ENCODE measurements at regions not wholly inside any gene's neighbourhood (a gene's known extent, or its start where the extent isn't known, plus 50 kb on each side); places are given as distances from the start of the nearest gene placed in this dataset.

DNA sequence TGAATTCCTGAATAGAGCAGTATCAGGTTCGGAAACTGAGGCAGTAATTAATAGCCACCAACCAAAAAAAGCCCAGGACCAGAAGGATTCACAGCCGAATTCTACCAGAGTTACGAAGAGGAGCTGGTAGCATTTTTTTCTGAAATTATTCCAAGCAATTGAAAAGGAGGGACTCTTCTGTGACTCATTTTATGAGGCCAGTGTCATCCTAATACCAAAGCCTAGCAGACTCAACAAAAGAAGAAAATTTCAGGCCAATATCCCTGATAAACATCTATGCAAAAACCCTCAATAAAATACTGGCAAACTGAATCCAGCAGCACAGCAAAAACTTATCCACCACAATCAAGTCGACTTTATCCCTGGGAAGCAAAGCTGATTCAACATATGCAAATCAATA is 202.3 kb upstream of the SLC16A7 start:
- no peak overlapping the region for H3K4me3 ChIP-seq (ENCODE audit: severe bottlenecking)
- ATAC-seq (ENCODE audit: low read depth) (no peak), DNase-seq (ENCODE audit: low spot score) (no peak)
- H3K36me3 ChIP-seq (ENCODE audit: low read depth): no peaks in the 10 kb centered on the region
- H3K4me1 ChIP-seq (ENCODE audit: insufficient read depth, poor library complexity, severe bottlenecking): no peaks in the 10 kb centered on the region
- no peaks in the 10 kb centered on the region for H3K27me3 ChIP-seq (ENCODE audit: insufficient read depth, poor library complexity, severe bottlenecking)
- H3K9me3 ChIP-seq (ENCODE audit: severe bottlenecking): no peaks in the 10 kb centered on the region
- TF ChIP-seq, protein P1, sequence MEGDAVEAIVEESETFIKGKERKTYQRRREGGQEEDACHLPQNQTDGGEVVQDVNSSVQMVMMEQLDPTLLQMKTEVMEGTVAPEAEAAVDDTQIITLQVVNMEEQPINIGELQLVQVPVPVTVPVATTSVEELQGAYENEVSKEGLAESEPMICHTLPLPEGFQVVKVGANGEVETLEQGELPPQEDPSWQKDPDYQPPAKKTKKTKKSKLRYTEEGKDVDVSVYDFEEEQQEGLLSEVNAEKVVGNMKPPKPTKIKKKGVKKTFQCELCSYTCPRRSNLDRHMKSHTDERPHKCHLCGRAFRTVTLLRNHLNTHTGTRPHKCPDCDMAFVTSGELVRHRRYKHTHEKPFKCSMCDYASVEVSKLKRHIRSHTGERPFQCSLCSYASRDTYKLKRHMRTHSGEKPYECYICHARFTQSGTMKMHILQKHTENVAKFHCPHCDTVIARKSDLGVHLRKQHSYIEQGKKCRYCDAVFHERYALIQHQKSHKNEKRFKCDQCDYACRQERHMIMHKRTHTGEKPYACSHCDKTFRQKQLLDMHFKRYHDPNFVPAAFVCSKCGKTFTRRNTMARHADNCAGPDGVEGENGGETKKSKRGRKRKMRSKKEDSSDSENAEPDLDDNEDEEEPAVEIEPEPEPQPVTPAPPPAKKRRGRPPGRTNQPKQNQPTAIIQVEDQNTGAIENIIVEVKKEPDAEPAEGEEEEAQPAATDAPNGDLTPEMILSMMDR (IDR thresholded peaks at IDR 0.05; ENCODE audit: poor library complexity, severe bottlenecking): no peak
- no peak overlapping the region for H3K27ac ChIP-seq (ENCODE audit: poor library complexity, severe bottlenecking)

DNA sequence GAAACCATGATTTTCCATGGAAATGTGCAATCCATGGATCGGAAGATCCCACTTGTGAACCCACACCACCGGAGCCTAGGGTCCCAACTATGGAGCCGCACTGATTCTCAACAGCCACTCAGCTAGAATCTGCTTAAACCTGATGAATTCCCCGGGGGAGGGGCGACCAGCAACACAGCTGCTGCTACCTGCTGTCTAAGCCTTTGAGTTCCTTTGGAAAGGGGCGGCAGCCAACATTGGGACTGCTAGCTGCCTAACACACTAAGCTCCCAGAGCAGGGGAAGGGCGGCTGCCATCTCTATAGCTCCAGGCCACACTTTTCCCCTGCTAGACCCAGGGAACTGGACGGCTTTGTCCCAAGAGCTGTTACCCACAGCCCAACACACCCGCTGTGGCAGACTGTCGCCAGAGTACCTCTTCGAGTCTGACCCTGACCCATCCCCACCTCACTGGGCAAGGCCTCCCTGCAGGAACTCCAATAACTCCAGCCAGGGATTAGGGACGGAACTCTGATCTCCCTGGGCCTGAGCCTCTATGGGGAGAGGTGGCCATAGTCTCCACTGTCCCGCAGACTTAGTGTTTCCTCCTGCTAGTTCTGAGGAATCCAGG is 205.8 kb upstream of the SLC16A7 start:
- Histone ChIP-seq H3K9me3 (ENCODE audit: severe bottlenecking) (no peaks in the 10 kb centered on the region), H3K27me3 (ENCODE audit: insufficient read depth, poor library complexity, severe bottlenecking) (no peaks in the 10 kb centered on the region), H3K4me1 (ENCODE audit: insufficient read depth, poor library complexity, severe bottlenecking) (no peaks in the 10 kb centered on the region), H3K4me3 (ENCODE audit: severe bottlenecking) (no peak overlapping the region), H3K36me3 (ENCODE audit: low read depth) (no peaks in the 10 kb centered on the region), H3K27ac (ENCODE audit: poor library complexity, severe bottlenecking) (no peak overlapping the region)
- DNase-seq (ENCODE audit: low spot score): no peak
- ATAC-seq (ENCODE audit: low read depth): no peak
- TF ChIP-seq, protein P1 (IDR thresholded peaks at IDR 0.05; ENCODE audit: poor library complexity, severe bottlenecking): no peak

DNA sequence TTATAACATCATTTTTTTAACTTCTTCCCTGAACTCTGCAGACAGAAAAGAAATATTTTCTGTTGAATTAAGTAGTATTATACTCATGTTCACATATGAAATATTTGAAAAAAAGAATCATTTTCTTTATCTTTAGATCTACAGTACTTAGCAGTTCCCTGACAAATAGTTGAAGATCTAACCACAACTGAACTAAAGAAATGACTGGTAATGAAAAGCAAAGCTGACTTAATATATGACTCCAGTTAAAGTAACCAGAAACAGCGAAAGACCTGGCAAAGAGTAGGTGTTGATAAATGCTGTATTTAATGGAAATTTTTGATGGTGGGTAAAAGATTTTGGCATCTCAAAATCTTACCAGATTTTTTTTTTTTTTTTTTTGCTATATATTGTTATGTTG is 207.1 kb upstream of the SLC16A7 start:
- peaks cover 2% of the 10 kb centered on the region for H3K4me1 ChIP-seq (ENCODE audit: insufficient read depth, poor library complexity, severe bottlenecking)
- H3K27me3 ChIP-seq (ENCODE audit: insufficient read depth, poor library complexity, severe bottlenecking): no peaks in the 10 kb centered on the region
- no peaks in the 10 kb centered on the region for H3K9me3 ChIP-seq (ENCODE audit: severe bottlenecking)
- H3K27ac ChIP-seq (ENCODE audit: poor library complexity, severe bottlenecking): no peak overlapping the region
- TF ChIP-seq, protein P1 (IDR thresholded peaks at IDR 0.05; ENCODE audit: poor library complexity, severe bottlenecking): no peak
- H3K36me3 ChIP-seq (ENCODE audit: low read depth): no peaks in the 10 kb centered on the region
- H3K4me3 ChIP-seq (ENCODE audit: severe bottlenecking): no peak overlapping the region
- DNase-seq (ENCODE audit: low spot score) (no peak), ATAC-seq (ENCODE audit: low read depth) (no peak)

DNA sequence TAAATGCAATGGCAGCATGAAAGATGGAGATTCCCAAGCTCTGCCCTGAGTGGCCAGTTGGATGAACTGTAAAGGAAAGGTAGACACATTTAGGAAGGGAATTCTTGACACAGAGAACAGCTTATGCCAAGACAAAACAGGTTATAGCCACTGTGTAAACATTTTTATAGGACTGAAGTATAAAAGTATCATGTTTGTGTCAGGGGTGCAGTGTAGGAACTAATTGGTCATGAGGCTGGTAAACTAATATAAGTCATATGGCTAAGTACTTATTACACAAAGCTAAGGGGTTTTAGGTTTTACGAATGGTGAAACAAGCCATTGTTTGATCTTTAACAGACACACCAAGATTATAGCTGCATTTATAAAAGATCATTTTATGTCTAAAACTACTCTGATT is 207.7 kb upstream of the SLC16A7 start:
- H3K27ac ChIP-seq (ENCODE audit: poor library complexity, severe bottlenecking): no peak overlapping the region
- H3K27me3 ChIP-seq (ENCODE audit: insufficient read depth, poor library complexity, severe bottlenecking): no peaks in the 10 kb centered on the region
- H3K9me3 ChIP-seq (ENCODE audit: severe bottlenecking): no peaks in the 10 kb centered on the region
- ATAC-seq (ENCODE audit: low read depth) (no peak), DNase-seq (ENCODE audit: low spot score) (no peak)
- peaks cover 5% of the 10 kb centered on the region for H3K4me1 ChIP-seq (ENCODE audit: insufficient read depth, poor library complexity, severe bottlenecking)
- TF ChIP-seq, protein P1 (IDR thresholded peaks at IDR 0.05; ENCODE audit: poor library complexity, severe bottlenecking): no peak
- no peak overlapping the region for H3K4me3 ChIP-seq (ENCODE audit: severe bottlenecking)
- H3K36me3 ChIP-seq (ENCODE audit: low read depth): no peaks in the 10 kb centered on the region

DNA sequence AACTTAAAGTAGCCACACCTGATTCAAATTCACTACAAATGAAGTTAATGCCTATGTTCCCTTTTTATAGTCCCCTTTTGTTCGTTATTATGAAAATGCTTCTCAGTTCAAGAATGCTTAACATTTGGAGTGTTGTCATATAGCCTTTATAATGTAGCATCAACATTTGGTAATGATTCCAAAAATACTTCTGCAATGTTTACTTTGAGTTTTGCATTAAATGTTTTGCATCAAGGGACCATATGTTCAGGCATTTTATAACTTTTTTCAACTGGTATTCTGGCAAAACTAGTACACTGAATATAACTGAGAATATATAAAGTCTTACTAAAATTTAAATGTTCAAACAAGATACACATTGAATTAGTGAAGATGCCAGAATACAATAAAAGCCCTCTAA is 209.6 kb upstream of the SLC16A7 start:
- Histone ChIP-seq H3K27me3 (ENCODE audit: insufficient read depth, poor library complexity, severe bottlenecking) (no peaks in the 10 kb centered on the region), H3K4me3 (ENCODE audit: severe bottlenecking) (no peak overlapping the region), H3K27ac (ENCODE audit: poor library complexity, severe bottlenecking) (no peak overlapping the region), H3K4me1 (ENCODE audit: insufficient read depth, poor library complexity, severe bottlenecking) (peaks cover 13% of the 10 kb centered on the region), H3K36me3 (ENCODE audit: low read depth) (no peaks in the 10 kb centered on the region), H3K9me3 (ENCODE audit: severe bottlenecking) (no peaks in the 10 kb centered on the region)
- TF ChIP-seq, protein P1 (IDR thresholded peaks at IDR 0.05; ENCODE audit: poor library complexity, severe bottlenecking): no peak
- DNase-seq (ENCODE audit: low spot score) (no peak), ATAC-seq (ENCODE audit: low read depth) (no peak)
